Activated CD4-positive, alpha-beta memory T cell treated with anti-CD3 and anti-CD28 coated beads, Interleukin-2, amount 10 ng/mL, durations not matched to agents 7 days and 5 days (primary cell): ENCODE measurements at regions not wholly inside any gene's neighbourhood (a gene's known extent, or its start where the extent isn't known, plus 50 kb on each side); places are given as distances from the start of the nearest gene placed in this dataset.

Experiments
- CTCF ChIA-PET: fragments of 350-600 bp; sonication (Branson Sonifier 250); formaldehyde crosslinking; loops from one replicate; lab custom pipeline; 2021; ENCODE audit warnings: antibody characterized with exemption, inconsistent platforms; lab: Charles Lee
- POLR2A ChIA-PET: fragments of 350-600 bp; sonication (Branson Sonifier 250); formaldehyde crosslinking; loops from one replicate; lab custom pipeline; 2021; ENCODE audit warnings: antibody characterized with exemption; lab: Charles Lee
- DNase-seq: peaks from one replicate; pipeline ENCODE4 v3.0.0-alpha.2; 2020
- H3K27ac Mint-ChIP-seq: one replicate; pipeline ENCODE4 v1.8.0; 2021; ENCODE audit warnings: mild to moderate bottlenecking, mixed read lengths
- H3K27me3 Mint-ChIP-seq: one replicate; pipeline ENCODE4 v1.8.0; 2021; ENCODE audit warnings: mixed read lengths
- H3K36me3 Mint-ChIP-seq: one replicate; pipeline ENCODE4 v1.8.0; 2021; ENCODE audit warnings: low read depth, mixed read lengths
- H3K4me1 Mint-ChIP-seq: one replicate; pipeline ENCODE4 v1.8.0; 2021; ENCODE audit warnings: mixed read lengths
- H3K4me3 Mint-ChIP-seq: one replicate; pipeline ENCODE4 v1.8.0; 2021; ENCODE audit warnings: mild to moderate bottlenecking, mixed read lengths
- H3K9me3 Mint-ChIP-seq: one replicate; pipeline ENCODE4 v1.8.0; 2021; ENCODE audit warnings: mixed read lengths

DNA sequence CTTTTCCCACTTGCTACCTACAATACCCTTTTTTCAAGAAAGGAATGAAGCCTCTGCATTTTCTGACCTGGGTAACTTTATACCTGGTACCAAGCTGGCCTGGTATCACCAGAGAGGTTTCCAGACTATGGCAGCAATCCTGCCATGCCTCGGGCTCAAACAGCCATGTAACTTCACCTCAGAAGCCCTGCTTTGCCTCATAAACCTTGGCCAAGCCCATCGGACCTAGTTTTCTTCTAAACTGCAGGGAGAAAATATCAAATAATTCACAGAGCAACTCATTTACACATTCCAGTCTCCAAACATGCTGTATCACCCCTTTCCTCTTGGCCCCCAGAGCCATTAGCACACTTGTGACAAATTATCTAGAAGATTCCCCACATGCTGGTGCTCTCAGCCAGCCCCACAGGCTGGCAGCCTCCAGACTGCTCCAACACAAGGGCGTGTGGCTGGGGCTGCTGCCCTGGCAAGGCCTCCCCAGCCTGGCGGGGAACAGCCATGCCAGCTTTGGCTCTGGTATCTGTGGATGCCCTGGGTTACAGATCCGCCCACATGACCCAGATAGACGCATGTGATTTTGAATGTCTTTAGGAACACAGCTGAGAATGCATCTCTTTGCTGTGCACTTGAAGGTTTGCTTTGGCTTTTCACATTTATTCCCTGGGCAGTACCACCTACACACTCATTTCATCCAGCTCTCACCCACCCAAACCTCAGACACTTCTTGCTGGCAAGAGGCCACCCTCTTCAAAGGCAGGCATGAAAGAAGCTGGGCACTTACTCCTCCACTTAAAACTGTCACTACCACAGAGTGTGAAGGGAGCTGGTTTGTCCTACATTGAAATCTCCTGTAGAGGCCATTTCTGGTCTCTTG is 70.0 kb upstream of the BCAR3 start:
- H3K27me3 Mint-ChIP-seq, result peaks cover 11% of the 10 kb centered on the region
- H3K4me3 Mint-ChIP-seq, result no peak overlapping the region
- H3K4me1 Mint-ChIP-seq, result peaks cover 27% of the 10 kb centered on the region
- no peak for DNase-seq
- ChIA-PET POLR2A (no interaction called here), CTCF (no interaction called here)
- peaks cover 4% of the 10 kb centered on the region for H3K36me3 Mint-ChIP-seq
- H3K27ac Mint-ChIP-seq, result no peak overlapping the region
- H3K9me3 Mint-ChIP-seq, result peaks cover 7% of the 10 kb centered on the region

DNA sequence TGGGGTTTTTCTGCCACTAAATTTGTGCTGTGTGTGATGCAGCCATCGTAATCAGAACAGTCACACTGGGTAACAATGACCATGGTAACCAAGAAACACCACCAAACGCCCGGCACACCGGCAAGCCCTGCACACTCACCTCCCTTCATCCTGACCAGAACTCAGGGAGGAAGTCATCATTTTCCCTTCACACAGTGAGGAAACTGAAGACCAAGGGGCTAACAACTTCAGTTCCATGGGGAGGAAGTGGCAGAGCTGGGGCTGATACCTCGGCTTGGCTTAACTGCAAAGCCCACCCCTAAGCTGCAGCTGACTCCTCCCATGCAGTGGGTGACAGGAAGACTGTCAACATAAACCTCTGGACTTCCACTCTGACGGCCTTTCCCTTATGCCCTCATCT is 69.3 kb upstream of the BCAR3 start:
- ChIA-PET POLR2A (no interaction called here), CTCF (interaction anchor here (1.5 kb wide), 2 partner anchors 92 to 122 kb away, joined by 3 read pairs; no protein-coding TSS in a partner anchor)
- H3K4me1 Mint-ChIP-seq, result peaks cover 27% of the 10 kb centered on the region
- no peak overlapping the region for H3K4me3 Mint-ChIP-seq
- peaks cover 11% of the 10 kb centered on the region for H3K27me3 Mint-ChIP-seq
- H3K9me3 Mint-ChIP-seq, result peaks cover 9% of the 10 kb centered on the region
- H3K27ac Mint-ChIP-seq, result no peak overlapping the region
- peaks cover 4% of the 10 kb centered on the region for H3K36me3 Mint-ChIP-seq
- DNase-seq, result no peak

DNA sequence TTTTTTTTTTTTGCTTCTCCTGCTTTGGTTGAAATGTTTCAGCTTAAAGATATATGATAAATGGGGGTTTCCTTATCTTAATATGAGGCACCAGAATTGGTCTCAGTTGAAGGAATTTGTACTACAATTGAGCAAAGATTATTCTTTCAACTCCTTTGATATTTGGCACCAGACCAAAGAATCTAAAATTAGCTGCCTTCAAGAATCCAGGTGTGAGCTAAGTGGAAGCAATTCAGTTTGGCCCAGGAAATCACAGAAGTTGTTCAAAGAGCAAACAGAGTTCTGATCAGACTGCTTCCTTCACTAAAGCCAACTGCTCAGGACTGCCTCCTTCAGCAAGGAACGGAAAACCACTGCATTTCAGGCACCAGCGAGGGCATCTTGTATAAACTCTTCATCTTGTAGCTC is 68.3 kb upstream of the BCAR3 start:
- POLR2A ChIA-PET, result no interaction called here
- Mint-ChIP-seq H3K9me3 (peaks cover 9% of the 10 kb centered on the region), H3K4me1 (peaks cover 27% of the 10 kb centered on the region), H3K4me3 (no peak overlapping the region), H3K36me3 (peaks cover 4% of the 10 kb centered on the region), H3K27me3 (peaks cover 11% of the 10 kb centered on the region), H3K27ac (no peak overlapping the region)
- no peak for DNase-seq
- CTCF ChIA-PET, result interaction anchor here (1.5 kb wide), 2 partner anchors 93 to 121 kb away, joined by 3 read pairs; no protein-coding TSS in a partner anchor

DNA sequence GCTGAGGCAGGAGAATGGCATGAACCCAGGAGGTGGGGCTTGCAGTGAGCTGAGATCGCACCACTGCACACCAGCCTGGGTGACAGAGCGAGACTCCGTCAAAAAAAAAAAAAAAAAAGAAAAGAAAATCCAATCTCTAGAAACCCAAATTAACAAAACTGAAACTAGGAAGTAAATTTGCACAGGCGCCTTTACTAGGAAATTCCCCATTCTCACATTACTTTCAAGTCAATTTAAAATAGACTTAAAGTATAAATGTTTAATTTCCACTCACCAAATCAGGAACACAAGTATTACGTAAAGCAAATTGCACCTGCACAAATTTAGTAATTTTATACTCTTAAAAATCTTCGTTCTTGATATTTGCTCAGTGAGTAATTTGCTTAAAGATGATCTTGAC is 67.8 kb upstream of the BCAR3 start:
- CTCF ChIA-PET, result interaction anchor here (1.5 kb wide), 2 partner anchors 94 to 120 kb away, joined by 3 read pairs; no protein-coding TSS in a partner anchor
- no peak for DNase-seq
- POLR2A ChIA-PET, result no interaction called here
- Mint-ChIP-seq H3K4me3 (no peak overlapping the region), H3K36me3 (peaks cover 4% of the 10 kb centered on the region), H3K27ac (no peak overlapping the region), H3K9me3 (peaks cover 9% of the 10 kb centered on the region), H3K4me1 (peaks cover 27% of the 10 kb centered on the region), H3K27me3 (peaks cover 11% of the 10 kb centered on the region)

DNA sequence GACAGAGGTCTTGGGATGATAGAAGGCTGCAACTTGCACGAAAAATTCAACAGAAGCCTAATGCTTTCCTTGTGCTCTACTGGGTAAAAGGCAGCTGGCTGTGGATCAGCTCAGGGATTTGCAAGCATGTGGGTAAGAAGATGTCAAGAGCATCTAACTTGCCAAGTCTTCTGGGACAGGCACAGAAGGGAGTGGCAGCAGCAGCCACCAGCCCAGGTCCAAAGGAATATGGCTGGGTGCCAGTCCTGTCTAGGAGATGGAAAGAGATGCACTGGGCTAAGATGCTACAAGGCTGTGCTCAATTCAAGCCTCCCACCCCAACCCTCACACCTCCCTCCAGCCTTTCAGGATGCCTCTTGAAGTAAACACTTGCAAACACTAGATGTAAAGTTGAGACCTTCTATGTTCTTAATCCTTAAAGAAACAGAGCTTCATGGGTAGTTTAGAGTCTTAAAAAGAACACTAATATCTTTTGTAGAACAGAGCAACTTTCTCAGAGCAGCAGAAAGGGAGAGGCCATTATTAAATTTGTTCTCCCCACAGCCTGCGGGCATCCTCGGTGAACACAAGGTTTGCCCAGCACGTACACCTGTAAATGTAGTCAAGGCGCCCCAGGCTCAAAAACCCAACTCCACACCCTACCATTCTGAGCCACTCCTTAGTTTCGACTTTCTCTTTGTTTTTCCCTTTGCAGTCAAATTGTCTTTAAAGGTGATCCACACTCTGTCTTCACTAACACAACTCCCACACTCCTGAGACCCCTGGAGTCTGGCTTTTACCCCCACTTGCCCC is 64.6 kb upstream of the BCAR3 start:
- ChIA-PET CTCF (no interaction called here), POLR2A (no interaction called here)
- no peak overlapping the region for H3K4me3 Mint-ChIP-seq
- H3K4me1 Mint-ChIP-seq, result peaks cover 9% of the 10 kb centered on the region
- DNase-seq, result no peak
- no peak overlapping the region for H3K27ac Mint-ChIP-seq
- peaks cover 9% of the 10 kb centered on the region for H3K9me3 Mint-ChIP-seq
- peaks cover 4% of the 10 kb centered on the region for H3K36me3 Mint-ChIP-seq
- peaks cover 11% of the 10 kb centered on the region for H3K27me3 Mint-ChIP-seq

DNA sequence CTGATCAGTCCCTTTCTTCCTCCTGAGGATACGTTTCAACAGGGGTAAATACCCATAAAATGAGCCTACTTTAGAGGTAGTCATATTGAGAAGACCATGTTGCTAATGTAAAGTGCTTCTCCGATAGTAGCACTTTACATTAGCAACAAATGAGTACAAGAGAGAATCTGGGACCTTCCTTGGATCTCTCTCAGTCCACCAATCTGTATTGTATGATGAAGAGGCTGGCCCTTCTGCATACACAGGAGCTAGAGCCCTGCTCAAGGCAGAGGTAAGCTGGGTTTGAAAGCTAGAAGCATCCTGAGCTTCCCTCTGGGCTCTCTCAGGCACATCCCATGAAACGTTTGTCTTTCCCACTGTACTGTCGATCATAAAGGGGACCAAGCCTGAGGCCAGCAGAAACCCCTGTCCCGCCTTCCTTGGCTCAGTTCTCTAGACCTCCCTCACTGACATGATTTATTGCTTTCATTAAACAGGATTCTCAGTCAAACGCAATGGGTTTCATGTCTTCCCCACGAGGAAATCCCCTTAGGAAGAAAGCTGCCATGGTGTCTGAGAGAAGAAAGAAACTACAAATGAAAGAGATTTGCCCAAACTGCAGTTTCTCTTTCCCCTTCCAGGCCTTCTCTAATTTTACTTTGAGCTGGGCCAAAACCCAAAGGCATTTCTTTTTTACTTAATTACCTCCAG is 62.8 kb upstream of the BCAR3 start:
- Mint-ChIP-seq H3K27ac (no peak overlapping the region), H3K27me3 (peaks cover 7% of the 10 kb centered on the region)
- CTCF ChIA-PET, result no interaction called here

DNA sequence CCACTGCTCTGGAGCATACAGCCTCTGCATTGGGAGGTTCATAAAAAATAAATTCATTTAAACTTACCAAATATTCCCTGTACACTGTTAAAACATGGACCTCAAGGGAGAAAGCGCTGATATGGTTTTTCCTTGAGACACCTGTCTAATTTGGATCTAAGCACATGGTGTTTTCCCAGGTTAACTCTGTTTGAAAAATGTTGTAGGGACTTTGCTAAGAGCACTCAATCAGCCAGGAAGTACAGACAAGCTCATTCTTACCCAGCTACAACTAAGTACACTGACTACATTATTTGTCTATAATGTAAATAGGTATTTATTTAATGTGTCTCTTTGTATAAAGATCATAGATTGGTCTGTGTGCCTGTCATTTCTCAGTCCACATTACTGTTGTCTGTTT is 61.8 kb upstream of the BCAR3 start:
- no peak for DNase-seq
- H3K4me3 Mint-ChIP-seq, result no peak overlapping the region
- no peaks in the 10 kb centered on the region for H3K4me1 Mint-ChIP-seq
- H3K27me3 Mint-ChIP-seq, result peaks cover 7% of the 10 kb centered on the region
- H3K36me3 Mint-ChIP-seq, result peaks cover 4% of the 10 kb centered on the region
- ChIA-PET POLR2A (interaction anchor here (1.4 kb wide), 1 partner anchor 10 kb away, joined by 3 read pairs; no protein-coding TSS in a partner anchor), CTCF (interaction anchor here (1.0 kb wide), 1 partner anchor 114 kb away, joined by 4 read pairs; no protein-coding TSS in a partner anchor)
- no peak overlapping the region for H3K27ac Mint-ChIP-seq
- peaks cover 9% of the 10 kb centered on the region for H3K9me3 Mint-ChIP-seq

More for the DNA sequence above, 62.8 kb upstream of the BCAR3 start:
- Mint-ChIP-seq H3K9me3 (peaks cover 9% of the 10 kb centered on the region), H3K36me3 (peaks cover 4% of the 10 kb centered on the region), H3K4me3 (no peak overlapping the region), H3K4me1 (no peaks in the 10 kb centered on the region)
- DNase-seq, result no peak
- POLR2A ChIA-PET, result interaction anchor here (0.8 to 1.4 kb wide), 3 partner anchors 9 to 69 kb away, joined by 3 read pairs; no protein-coding TSS in a partner anchor

DNA sequence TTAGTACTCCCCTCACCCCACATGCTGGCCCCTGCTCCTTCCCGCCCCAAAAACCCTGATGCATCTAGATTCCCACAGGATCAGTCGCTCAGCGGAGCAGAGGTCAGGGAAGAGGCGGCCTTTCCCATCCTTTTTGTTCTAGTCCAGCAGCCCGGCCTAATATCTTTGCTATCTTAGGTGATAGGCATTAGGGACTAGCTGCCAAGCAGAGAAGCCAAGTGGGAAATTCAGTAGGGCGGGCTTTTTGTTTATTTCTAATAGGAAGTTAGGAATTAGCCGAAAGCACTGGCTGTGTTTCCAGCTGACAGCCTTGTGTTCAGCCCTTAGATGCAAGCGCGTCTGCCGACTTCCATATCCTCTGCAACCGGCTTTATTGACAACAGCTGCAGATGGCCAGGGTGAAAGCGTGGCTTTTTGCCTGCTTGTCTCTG is 59.0 kb upstream of the BCAR3 start:
- Mint-ChIP-seq H3K36me3 (no peaks in the 10 kb centered on the region), H3K4me1 (no peaks in the 10 kb centered on the region)

DNA sequence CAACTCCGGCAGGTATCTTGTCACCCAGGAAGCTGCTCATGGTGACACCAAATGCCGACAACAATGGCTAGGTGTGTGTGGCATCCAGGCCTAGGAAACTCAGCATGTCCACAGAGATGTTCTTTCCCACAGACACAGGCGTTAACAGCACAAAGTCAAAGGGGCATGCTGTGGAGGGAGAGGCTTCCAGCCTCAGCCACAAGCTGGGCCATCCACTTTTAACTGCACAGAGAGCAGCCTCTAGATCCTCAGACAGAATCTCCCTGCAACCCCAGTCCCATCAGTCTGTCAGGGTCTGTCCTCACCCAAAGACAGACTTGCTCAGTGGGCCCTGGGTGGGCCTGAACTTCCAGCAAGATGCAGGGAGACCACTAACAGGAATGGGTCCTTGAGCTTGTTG is 58.5 kb upstream of the BCAR3 start:
- no peak for DNase-seq
- H3K4me1 Mint-ChIP-seq, result no peaks in the 10 kb centered on the region
- no peaks in the 10 kb centered on the region for H3K9me3 Mint-ChIP-seq
- no peak overlapping the region for H3K27ac Mint-ChIP-seq
- peaks cover 2% of the 10 kb centered on the region for H3K27me3 Mint-ChIP-seq
- POLR2A ChIA-PET, result no interaction called here
- no peak overlapping the region for H3K4me3 Mint-ChIP-seq
- CTCF ChIA-PET, result interaction anchor here (0.7 kb wide), 1 partner anchor 17 kb away, joined by 4 read pairs; no protein-coding TSS in a partner anchor
- no peaks in the 10 kb centered on the region for H3K36me3 Mint-ChIP-seq

More for the DNA sequence above, 59.0 kb upstream of the BCAR3 start:
- no peak for DNase-seq
- Mint-ChIP-seq H3K4me3 (no peak overlapping the region), H3K9me3 (no peaks in the 10 kb centered on the region), H3K27me3 (peaks cover 2% of the 10 kb centered on the region), H3K27ac (no peak overlapping the region)
- POLR2A ChIA-PET, result no interaction called here
- CTCF ChIA-PET, result interaction anchor here (0.7 kb wide), 1 partner anchor 18 kb away, joined by 4 read pairs; no protein-coding TSS in a partner anchor

DNA sequence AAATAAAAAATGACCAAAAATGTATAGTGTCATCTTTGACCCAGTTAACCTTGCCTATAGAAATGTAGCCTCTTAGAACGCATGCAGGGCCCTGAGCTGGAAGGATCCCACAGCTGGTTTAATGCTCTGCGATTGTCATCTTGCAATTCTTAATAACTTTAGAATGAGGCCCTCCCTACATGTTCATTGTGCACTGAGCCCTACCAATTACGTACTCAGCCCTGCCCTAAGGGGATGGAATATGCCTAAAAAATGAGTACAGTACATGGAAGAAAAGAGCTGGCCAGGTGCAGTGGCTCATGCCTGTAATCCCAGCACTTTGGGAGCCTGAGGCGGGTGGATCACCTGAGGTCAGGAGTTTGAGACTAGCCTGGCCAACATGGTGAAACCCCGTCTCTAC is 57.8 kb upstream of the BCAR3 start:
- Mint-ChIP-seq H3K27me3 (peaks cover 2% of the 10 kb centered on the region), H3K9me3 (no peaks in the 10 kb centered on the region), H3K27ac (no peak overlapping the region), H3K4me3 (no peak overlapping the region), H3K4me1 (no peaks in the 10 kb centered on the region), H3K36me3 (no peaks in the 10 kb centered on the region)
- ChIA-PET POLR2A (no interaction called here), CTCF (no interaction called here)
- DNase-seq, result no peak

DNA sequence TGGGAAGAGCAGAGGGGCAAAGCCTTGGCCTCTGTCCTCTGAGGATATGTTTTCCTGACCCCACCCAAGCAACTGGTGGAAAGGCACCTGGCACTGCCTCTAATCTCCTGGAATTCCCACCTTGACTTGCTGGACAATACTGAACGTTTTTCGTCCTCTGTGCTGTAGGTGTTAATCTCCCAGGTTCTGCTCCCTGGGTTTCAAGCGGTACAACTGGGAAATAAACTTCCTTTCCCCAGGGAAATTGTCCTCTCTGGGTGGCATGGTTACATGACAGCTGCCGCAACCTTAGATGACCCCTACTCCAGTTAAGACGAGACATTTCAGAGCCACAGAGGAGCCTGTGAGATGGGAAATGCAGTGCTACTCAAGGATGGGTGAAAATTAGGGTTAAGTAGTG is 57.3 kb upstream of the BCAR3 start:
- no peaks in the 10 kb centered on the region for H3K9me3 Mint-ChIP-seq
- no peak overlapping the region for H3K4me3 Mint-ChIP-seq
- H3K27ac Mint-ChIP-seq, result no peak overlapping the region
- H3K36me3 Mint-ChIP-seq, result no peaks in the 10 kb centered on the region
- CTCF ChIA-PET, result no interaction called here
- POLR2A ChIA-PET, result no interaction called here
- peaks cover 2% of the 10 kb centered on the region for H3K27me3 Mint-ChIP-seq
- H3K4me1 Mint-ChIP-seq, result no peaks in the 10 kb centered on the region
- no peak for DNase-seq

DNA sequence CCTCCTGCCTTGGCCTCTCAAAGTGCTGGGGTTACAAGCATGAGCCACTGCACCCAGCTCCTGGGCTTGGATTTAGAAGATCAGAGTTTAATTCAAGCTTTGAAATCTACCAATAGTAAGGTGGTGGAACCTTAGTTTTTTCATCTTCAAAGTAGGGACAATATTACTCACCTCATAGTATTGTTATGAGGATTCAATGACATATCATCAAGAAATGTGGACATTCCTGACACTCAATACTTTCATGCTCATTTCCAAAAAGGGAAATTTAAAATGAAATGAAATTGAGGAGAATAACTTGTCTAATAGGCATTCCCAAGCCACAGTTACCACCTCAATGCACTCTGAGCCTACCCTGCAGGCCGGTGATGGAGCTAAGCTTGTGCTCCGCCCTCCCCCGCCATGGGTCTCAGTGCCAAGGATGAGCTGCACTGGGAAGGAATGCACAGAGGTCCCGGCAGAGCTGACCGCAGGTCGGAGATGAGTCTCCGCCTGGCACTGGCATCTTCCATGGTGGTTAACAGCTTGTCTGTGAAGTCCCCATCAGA is 56.5 kb upstream of the BCAR3 start:
- ChIA-PET CTCF (no interaction called here), POLR2A (no interaction called here)
- Mint-ChIP-seq H3K36me3 (no peaks in the 10 kb centered on the region), H3K27ac (no peak overlapping the region), H3K4me3 (no peak overlapping the region), H3K27me3 (peaks cover 2% of the 10 kb centered on the region), H3K4me1 (no peaks in the 10 kb centered on the region), H3K9me3 (no peaks in the 10 kb centered on the region)
- DNase-seq, result no peak
